NCI-H526 treated with DMSO at 0.1 percent for 48 hours (cell line): ENCODE measurements at regions not wholly inside any gene's neighbourhood (a gene's known extent, or its start where the extent isn't known, plus 50 kb on each side); places are given as distances from the start of the nearest gene placed in this dataset.
"Not testable (repeated sequence)": the region's sequence is repeated elsewhere in the genome, so short reads cannot be mapped to it uniquely, and the experiment has no call there.

Experiments
- DNase-seq: peaks from one replicate; lab custom pipeline; 2025; lab: John Stamatoyannopoulos, UW

GRCh38 chr12:124381456-124382296 lies 86.8 kb downstream of the RFLNA start:
- DNase-seq: no peak

GRCh38 chr12:124380796-124381455 lies 86.0 kb downstream of the RFLNA start:
- no peak for DNase-seq

- DNase-seq: no peak
Observed at GRCh38 chr12:124379938-124380754, 85.3 kb downstream of the RFLNA start.

GRCh38 chr12:124379379-124379937 lies 84.6 kb downstream of the RFLNA start:
- no peak for DNase-seq

GRCh38 chr12:124378926-124379325 lies 84.0 kb downstream of the RFLNA start:
- DNase-seq: no peak

- no peak for DNase-seq
Observed at GRCh38 chr12:124377981-124378509, 83.2 kb downstream of the RFLNA start.

GRCh38 chr12:124376435-124376834 lies 81.5 kb downstream of the RFLNA start:
- DNase-seq: no peak

GRCh38 chr12:124375789-124376175 lies 80.9 kb downstream of the RFLNA start:
- DNase-seq: no peak

- no peak for DNase-seq
Observed at GRCh38 chr12:124375141-124375788, 80.4 kb downstream of the RFLNA start.

- DNase-seq: no peak
Observed at GRCh38 chr12:124374567-124374966, 79.7 kb downstream of the RFLNA start.

GRCh38 chr12:124374147-124374546 lies 79.3 kb downstream of the RFLNA start:
- no peak for DNase-seq

GRCh38 chr12:124373701-124374100 lies 78.8 kb downstream of the RFLNA start:
- DNase-seq: not testable (repeated sequence)

- DNase-seq: no peak
Observed at GRCh38 chr12:124372831-124373230, 77.9 kb downstream of the RFLNA start.

- no peak for DNase-seq
Observed at GRCh38 chr12:124371970-124372555, 77.2 kb downstream of the RFLNA start.

- DNase-seq: no peak
Observed at GRCh38 chr12:124371366-124371765, 76.5 kb downstream of the RFLNA start.

- DNase-seq: no peak
Observed at GRCh38 chr12:124370851-124371250, 76.0 kb downstream of the RFLNA start.

- no peak for DNase-seq
Observed at GRCh38 chr12:124370384-124370783, 75.5 kb downstream of the RFLNA start.

GRCh38 chr12:124369827-124370378 lies 75.0 kb downstream of the RFLNA start:
- no peak for DNase-seq

- DNase-seq: no peak
Observed at GRCh38 chr12:124369055-124369826, 74.3 kb downstream of the RFLNA start.

GRCh38 chr12:124368421-124369032 lies 73.6 kb downstream of the RFLNA start:
- no peak for DNase-seq
